BE2C (cell line): ENCODE measurements at regions not wholly inside any gene's neighbourhood (a gene's known extent, or its start where the extent isn't known, plus 50 kb on each side); places are given as distances from the start of the nearest gene placed in this dataset.
"Not testable (repeated sequence)": the region's sequence is repeated elsewhere in the genome, so short reads cannot be mapped to it uniquely, and the experiment has no call there.

Experiments used
- DNase-seq: peaks from one replicate; pipeline ENCODE4 v3.0.0-alpha.2; 2020
- H3K27me3 ChIP-seq: fragments of 250-450 bp; sonication (Bioruptor Pico); 2 replicates; pipeline ENCODE4 v1.5.1; 2020; ENCODE audit warnings: mild to moderate bottlenecking
- H3K36me3 ChIP-seq: fragments of 250-450 bp; sonication (Bioruptor Pico); 2 replicates; pipeline ENCODE4 v1.5.1; 2020; ENCODE audit warnings: mild to moderate bottlenecking
- H3K4me1 ChIP-seq: fragments of 250-450 bp; sonication (Bioruptor Pico); 2 replicates; pipeline ENCODE4 v1.5.1; 2020
- H3K4me3 ChIP-seq: 2 replicates; pipeline ENCODE4 v1.5.1; 2011; ENCODE audit warnings: low read depth, low read length
- H3K9me3 ChIP-seq: fragments of 250-450 bp; sonication (Bioruptor Pico); 2 replicates; pipeline ENCODE4 v1.5.1; 2020
- TF ChIP-seq, protein P1 (sequence below): IDR thresholded peaks from 2 replicates; pipeline ENCODE4 v1.5.1; 2012; ENCODE audit warnings: mild to moderate bottlenecking, low read depth, low read length

DNA sequence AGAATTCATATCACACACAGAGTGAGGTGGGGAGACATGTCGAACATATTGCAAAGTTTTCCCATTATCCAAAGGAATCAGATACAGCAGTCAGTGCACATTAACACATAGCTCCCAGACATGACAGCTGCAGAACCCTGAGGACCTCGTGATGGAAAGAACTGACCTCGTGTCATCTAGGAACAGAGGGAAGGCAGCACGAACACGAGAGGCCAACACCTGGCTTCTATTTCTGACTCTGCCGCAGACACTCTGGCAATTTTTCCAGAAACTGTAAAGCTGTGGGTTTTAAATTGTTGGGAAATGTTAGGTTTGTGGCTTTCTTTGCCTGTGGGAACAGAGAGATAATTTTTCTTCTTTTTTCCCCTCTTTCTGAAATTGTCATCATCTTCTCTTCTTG is 315.0 kb upstream of the PIK3R1 start:
- DNase-seq = no peak
- Histone ChIP-seq H3K36me3 (no peaks in the 10 kb centered on the region), H3K9me3 (no peaks in the 10 kb centered on the region; the same call in 1 of the 2 replicates), H3K27me3 (no peaks in the 10 kb centered on the region), H3K4me1 (no peaks in the 10 kb centered on the region), H3K4me3 (no peak overlapping the region)
- TF ChIP-seq, protein P1, sequence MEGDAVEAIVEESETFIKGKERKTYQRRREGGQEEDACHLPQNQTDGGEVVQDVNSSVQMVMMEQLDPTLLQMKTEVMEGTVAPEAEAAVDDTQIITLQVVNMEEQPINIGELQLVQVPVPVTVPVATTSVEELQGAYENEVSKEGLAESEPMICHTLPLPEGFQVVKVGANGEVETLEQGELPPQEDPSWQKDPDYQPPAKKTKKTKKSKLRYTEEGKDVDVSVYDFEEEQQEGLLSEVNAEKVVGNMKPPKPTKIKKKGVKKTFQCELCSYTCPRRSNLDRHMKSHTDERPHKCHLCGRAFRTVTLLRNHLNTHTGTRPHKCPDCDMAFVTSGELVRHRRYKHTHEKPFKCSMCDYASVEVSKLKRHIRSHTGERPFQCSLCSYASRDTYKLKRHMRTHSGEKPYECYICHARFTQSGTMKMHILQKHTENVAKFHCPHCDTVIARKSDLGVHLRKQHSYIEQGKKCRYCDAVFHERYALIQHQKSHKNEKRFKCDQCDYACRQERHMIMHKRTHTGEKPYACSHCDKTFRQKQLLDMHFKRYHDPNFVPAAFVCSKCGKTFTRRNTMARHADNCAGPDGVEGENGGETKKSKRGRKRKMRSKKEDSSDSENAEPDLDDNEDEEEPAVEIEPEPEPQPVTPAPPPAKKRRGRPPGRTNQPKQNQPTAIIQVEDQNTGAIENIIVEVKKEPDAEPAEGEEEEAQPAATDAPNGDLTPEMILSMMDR = no peak

- no peak for DNase-seq
- TF ChIP-seq, protein P1 = no peak
- H3K4me3 ChIP-seq = no peak overlapping the region
- no peaks in the 10 kb centered on the region for H3K9me3 ChIP-seq
- no peaks in the 10 kb centered on the region for H3K4me1 ChIP-seq
- no peaks in the 10 kb centered on the region for H3K27me3 ChIP-seq
- H3K36me3 ChIP-seq = no peaks in the 10 kb centered on the region
These were observed 317.6 kb upstream of the PIK3R1 start for GRCh38 chr5:67897980-67898379.

- TF ChIP-seq, protein P1 = no peak
- Histone ChIP-seq H3K4me3 (no peak overlapping the region), H3K27me3 (no peaks in the 10 kb centered on the region), H3K4me1 (no peaks in the 10 kb centered on the region), H3K36me3 (no peaks in the 10 kb centered on the region), H3K9me3 (no peaks in the 10 kb centered on the region)
- no peak for DNase-seq
These were observed 318.1 kb upstream of the PIK3R1 start for GRCh38 chr5:67897431-67897830.

DNA sequence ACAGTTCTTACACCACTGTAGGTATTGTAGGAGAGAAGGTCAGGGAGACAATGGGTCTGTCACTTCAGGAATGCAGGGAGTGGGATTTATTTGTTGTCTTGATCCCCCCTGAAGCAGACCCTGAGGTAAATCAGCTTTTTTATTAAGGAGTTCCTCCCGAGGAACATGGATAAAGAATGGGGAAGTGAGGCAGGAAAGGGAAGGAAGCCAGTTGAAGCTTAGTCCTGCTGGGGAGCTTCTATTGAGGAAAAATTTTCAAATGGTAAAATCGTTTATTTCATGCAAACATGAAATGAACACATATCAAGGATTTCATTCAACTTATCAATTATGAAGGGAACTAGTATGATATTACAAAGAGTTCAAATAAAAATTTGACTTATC is 318.6 kb upstream of the PIK3R1 start:
- no peak for DNase-seq
- no peaks in the 10 kb centered on the region for H3K4me1 ChIP-seq
- H3K36me3 ChIP-seq = no peaks in the 10 kb centered on the region
- TF ChIP-seq, protein P1 = no peak
- H3K4me3 ChIP-seq = no peak overlapping the region
- no peaks in the 10 kb centered on the region for H3K9me3 ChIP-seq
- no peaks in the 10 kb centered on the region for H3K27me3 ChIP-seq

- H3K27me3 ChIP-seq = no peaks in the 10 kb centered on the region
- no peaks in the 10 kb centered on the region for H3K4me1 ChIP-seq
- DNase-seq = no peak
- H3K4me3 ChIP-seq = no peak overlapping the region
- no peaks in the 10 kb centered on the region for H3K36me3 ChIP-seq
- H3K9me3 ChIP-seq = no peaks in the 10 kb centered on the region
- TF ChIP-seq, protein P1 = no peak
These were observed 319.1 kb upstream of the PIK3R1 start for GRCh38 chr5:67896311-67896929.

DNA sequence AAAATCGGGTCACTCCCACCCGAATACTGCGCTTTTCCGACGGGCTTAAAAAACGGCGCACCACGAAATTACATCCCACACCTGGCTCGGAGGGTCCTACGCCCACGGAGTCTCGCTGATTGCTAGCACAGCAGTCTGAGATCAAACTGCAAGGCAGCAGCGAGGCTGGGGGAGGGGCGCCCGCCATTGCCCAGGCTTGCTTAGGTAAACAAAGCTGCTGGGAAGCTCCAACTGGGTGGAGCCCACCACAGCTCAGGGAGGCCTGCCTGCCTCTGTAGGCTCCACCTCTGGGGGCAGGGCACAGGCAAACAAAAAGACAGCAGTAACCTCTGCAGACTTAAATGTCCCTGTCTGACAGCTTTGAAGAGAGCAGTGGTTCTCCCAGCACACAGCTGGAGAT is 325.7 kb upstream of the PIK3R1 start:
- H3K36me3 ChIP-seq, H3K27me3 ChIP-seq, DNase-seq, H3K4me1 ChIP-seq, H3K4me3 ChIP-seq, H3K9me3 ChIP-seq: not testable (repeated sequence)
